SK-N-MC (cell line): ENCODE measurements at regions not wholly inside any gene's neighbourhood (a gene's known extent, or its start where the extent isn't known, plus 50 kb on each side); places are given as distances from the start of the nearest gene placed in this dataset.
"Not testable (repeated sequence)": the region's sequence is repeated elsewhere in the genome, so short reads cannot be mapped to it uniquely, and the experiment has no call there.

Experiments
- EZH2 ChIP-seq: fragments of 200-600 bp; sonication (generic); IDR thresholded peaks from one replicate; pipeline ENCODE4 v1.6.1; 2017; ENCODE audit warnings: antibody characterized with exemption
- POLR2AphosphoS5 ChIP-seq: IDR thresholded peaks from 2 replicates; pipeline ENCODE4 v1.6.1; 2012; ENCODE audit warnings: mild to moderate bottlenecking, low read depth, low read length, borderline replicate concordance

DNA sequence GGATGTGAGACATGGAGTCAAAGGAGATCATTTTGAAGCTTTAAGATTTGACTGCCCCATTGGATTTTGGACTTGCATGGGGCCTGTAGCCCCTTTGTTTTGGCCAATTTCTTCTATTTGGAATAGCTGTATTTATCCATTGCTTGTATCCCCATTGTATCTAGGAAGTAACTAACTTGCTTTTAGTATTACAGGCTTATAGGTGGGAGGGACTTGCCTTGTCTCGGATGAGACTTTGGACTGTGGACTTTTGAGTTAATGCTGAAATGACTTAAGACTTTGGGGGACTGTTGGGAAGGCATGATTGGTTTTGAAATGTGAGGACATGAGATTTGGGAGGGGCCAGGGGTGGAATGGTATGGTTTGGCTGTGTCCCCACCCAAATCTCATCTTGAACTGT lies 105.2 kb downstream of the FOXD2 start:
- TF ChIP-seq EZH2, POLR2AphosphoS5: not testable (repeated sequence)
